Astrocyte of the cerebellum (primary cell): ENCODE measurements at regions not wholly inside any gene's neighbourhood (a gene's known extent, or its start where the extent isn't known, plus 50 kb on each side); places are given as distances from the start of the nearest gene placed in this dataset.

ENCODE experiments used
- DNase-seq: peaks from one replicate; pipeline ENCODE4 v3.0.0-alpha.2; 2011; ENCODE audit warnings: low read depth
- H3K4me3 ChIP-seq: 2 replicates; pipeline ENCODE4 v1.5.1; 2011; ENCODE audit warnings: mild to moderate bottlenecking, low read depth, low read length, moderate library complexity
- CTCF ChIP-seq: IDR thresholded peaks from 2 replicates; pipeline ENCODE4 v1.5.1; 2012; ENCODE audit warnings: low read length, low read depth, moderate library complexity, mild to moderate bottlenecking; ENCODE audit errors: missing control alignments
- in situ Hi-C: cut with HindIII; loops from 2 replicates; pipeline ENCODE4 v1.10.0; 2017; ENCODE audit warnings: low sequenced_read_pairs

DNA sequence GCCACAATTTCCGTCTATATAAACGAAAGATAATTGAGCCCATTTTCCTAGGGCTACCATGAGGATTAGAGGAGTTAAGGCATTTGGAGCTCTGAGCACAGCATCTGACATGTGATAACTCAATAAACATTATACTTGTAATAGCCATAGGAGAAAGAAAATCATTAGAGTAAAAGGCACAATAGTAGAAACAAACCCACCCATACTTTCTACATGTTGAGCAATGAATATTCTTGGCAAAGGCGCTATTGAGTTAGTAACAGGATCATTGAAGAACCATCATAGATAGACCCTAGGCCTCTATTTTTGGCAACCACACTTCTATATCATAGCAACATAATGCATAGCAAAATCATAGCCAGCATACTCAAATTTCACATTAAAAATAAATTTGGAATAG, 664.1 kb downstream of the NOVA1 start:
- in situ Hi-C loops: no loop called here
- no peak for TF ChIP-seq CTCF
- H3K4me3 ChIP-seq: no peak overlapping the region
- no peak for DNase-seq

DNA sequence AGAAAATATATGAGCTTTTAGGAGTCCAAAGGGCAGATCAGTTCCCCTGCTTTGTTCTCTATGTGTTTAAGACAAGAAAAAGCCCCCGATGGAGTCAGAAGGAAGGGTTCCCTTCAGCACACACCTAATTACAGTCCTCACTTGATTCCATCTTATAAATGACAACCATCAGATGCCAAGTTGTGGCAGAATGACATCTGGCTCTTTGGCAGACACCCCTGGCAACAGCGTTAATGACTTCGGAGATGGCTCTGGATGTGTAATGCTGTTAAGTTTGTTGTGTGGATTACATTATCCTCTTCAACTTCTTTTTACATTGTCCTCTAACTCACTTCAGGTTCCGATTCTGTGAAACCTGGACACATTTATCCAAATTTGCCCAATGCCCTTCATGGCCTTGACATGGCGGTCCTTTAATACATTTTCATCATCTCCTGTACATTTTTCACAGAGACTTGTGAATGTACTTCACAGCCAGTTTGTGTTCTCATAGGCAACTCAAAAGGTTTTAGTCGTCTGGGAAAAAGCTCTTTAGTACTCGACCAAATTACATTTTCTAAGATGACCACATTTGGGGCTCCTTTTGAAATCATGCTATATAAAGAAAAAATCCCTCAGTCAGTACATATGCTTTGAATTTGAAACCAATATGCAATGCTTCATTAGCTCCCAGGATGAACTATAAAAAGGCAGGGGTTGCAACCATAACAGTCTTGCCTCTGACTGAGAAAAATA, 667.8 kb downstream of the NOVA1 start:
- DNase-seq: no peak
- in situ Hi-C loops: no loop called here
- H3K4me3 ChIP-seq: no peak overlapping the region
- TF ChIP-seq CTCF: no peak

DNA sequence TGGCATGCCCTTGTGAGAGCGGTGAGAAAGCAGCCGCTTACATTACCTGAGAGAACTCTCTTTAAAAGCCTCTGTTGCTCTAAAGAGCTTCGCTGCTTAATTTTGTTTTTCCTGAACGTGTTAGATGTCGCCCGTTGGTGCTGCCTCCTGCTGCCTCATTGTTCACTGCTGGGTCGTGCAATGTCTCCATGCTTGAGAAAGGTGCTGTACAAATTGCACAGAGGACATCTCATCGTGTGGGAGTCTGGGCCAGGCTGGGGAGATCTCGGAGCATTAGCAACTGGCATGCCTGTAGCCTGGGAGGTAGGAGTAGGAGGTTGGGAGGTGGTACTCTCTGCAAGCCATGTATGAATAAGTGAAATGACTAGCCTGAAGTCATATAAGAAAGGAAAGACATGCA, 686.0 kb downstream of the NOVA1 start:
- TF ChIP-seq CTCF: no peak
- DNase-seq: no peak
- H3K4me3 ChIP-seq: no peak overlapping the region
- in situ Hi-C loops: loop anchor here (5.0 kb wide), 1 partner anchor 85 kb away; no protein-coding TSS in a partner anchor

- TF ChIP-seq CTCF: no peak
- in situ Hi-C loops: no loop called here
- no peak overlapping the region for H3K4me3 ChIP-seq
- no peak for DNase-seq
Measured at GRCh38 chr14:25909045-25909747, 688.6 kb downstream of the NOVA1 start.

- in situ Hi-C loops: no loop called here
- H3K4me3 ChIP-seq: no peak overlapping the region
- no peak for DNase-seq
- TF ChIP-seq CTCF: no peak
Measured at GRCh38 chr14:25908277-25909044, 689.4 kb downstream of the NOVA1 start.

DNA sequence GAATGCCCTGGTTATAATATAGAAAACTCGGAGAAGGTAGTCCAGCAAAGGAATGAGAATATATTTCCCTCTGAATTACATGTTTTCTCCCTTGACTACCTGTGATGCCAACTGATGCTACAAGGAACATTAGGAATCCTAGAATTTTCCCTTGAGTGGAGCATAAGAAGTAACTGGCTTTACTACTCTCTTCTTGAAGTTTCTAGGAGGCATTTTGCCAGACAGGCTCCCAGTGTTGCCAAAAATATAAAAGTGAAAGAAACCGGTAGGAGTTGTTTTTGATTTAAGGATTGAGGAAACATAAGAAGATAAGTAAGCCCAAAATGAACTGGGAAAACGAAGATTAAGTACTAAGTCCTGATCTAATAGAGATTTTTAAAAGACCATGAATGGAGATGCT, 693.4 kb downstream of the NOVA1 start:
- in situ Hi-C loops: no loop called here
- H3K4me3 ChIP-seq: no peak overlapping the region
- no peak for TF ChIP-seq CTCF
- no peak for DNase-seq
